ENCODE measurements at regions not wholly inside any gene's neighbourhood (a gene's known extent, or its start where the extent isn't known, plus 50 kb on each side); places are given as distances from the start of the nearest gene placed in this dataset.

- ChIA-PET CTCF (ENCODE audit: low intra/inter-chr PET ratio) (no interaction called here), POLR2A (no interaction called here)
- BruUV-seq (replicated peaks) = no TSS peak
- Histone ChIP-seq H3K79me2 (ENCODE audit: control insufficient read depth, insufficient read depth, low read length) (no peaks in the 10 kb centered on the region), H3K9me1 (ENCODE audit: control insufficient read depth, insufficient read depth, low read length) (no peaks in the 10 kb centered on the region), H3K27me3 (ENCODE audit: control insufficient read depth in 2 of 2, insufficient read depth in 2 of 2, low read length in 2 of 2) (no peaks in the 10 kb centered on the region), H3K36me3 (ENCODE audit: control insufficient read depth, insufficient read depth, low read length) (no peaks in the 10 kb centered on the region), H4K20me1 (replicated peaks; ENCODE audit: control insufficient read depth, insufficient read depth, low read length) (no peaks in the 10 kb centered on the region), H3K9me3 (replicated peaks; ENCODE audit: control insufficient read depth, insufficient read depth, low read depth, low read length) (no peaks in the 10 kb centered on the region; the same call in 1 of the 2 replicates), H3K27ac (ENCODE audit: extremely low read depth, low read depth, low read length) (no peak overlapping the region), H3K4me1 (replicated peaks in 1 of 2; ENCODE audit: control insufficient read depth in 2 of 2, insufficient read depth in 2 of 2, low read length in 2 of 2) (no peaks in the 10 kb centered on the region), H3K4me2 (ENCODE audit: insufficient read depth, low read length) (no peak overlapping the region), H3K4me3 (no peak overlapping the region), H3K9ac (ENCODE audit: insufficient read depth in 1 of 2, low read depth in 2 of 2, low read length in 2 of 2) (no peak overlapping the region), H2AFZ (ENCODE audit: low read depth, low read length) (no peak overlapping the region)
- no peak for DNase-seq (ENCODE audit: extremely low read depth in 1 of 4, low spot score in 3 of 4)
- in situ Hi-C loops (cut with MboI) = no loop called here
- WGBS (ENCODE audit: insufficient coverage, low coverage, missing lambda C conversion rate) = 0% methylated on average over 2 of the region's 2 CpGs
- no peak for FAIRE-seq
- no peak for TF ChIP-seq C11orf30 (IDR thresholded peaks at IDR 0.05; ENCODE audit: low read depth)
- TF ChIP-seq ARNT (IDR thresholded peaks at IDR 0.05) = no peak
- TF ChIP-seq ZBTB12 (CRISPR knock-in tag; IDR thresholded peaks at IDR 0.05) = no peak
- no peak for TF ChIP-seq ESRRB (CRISPR knock-in tag; IDR thresholded peaks at IDR 0.05; ENCODE audit: borderline replicate concordance)
- no peak for TF ChIP-seq KLF6 (CRISPR knock-in tag; IDR thresholded peaks at IDR 0.05; ENCODE audit: borderline replicate concordance)
- intact Hi-C loops (cut with micrococcal nuclease) = no loop called here
- ATAC-seq = no peak
These were observed 441.9 kb upstream of the ADAMTS5 start for GRCh38 chr21:27408826-27409225.

- FAIRE-seq (no peak), ATAC-seq (no peak), DNase-seq (ENCODE audit: extremely low read depth in 1 of 4, low spot score in 3 of 4) (no peak)
- Histone ChIP-seq H3K9ac (ENCODE audit: insufficient read depth in 1 of 2, low read depth in 2 of 2, low read length in 2 of 2) (no peak overlapping the region), H3K4me3 (no peak overlapping the region), H3K27ac (ENCODE audit: extremely low read depth, low read depth, low read length) (no peak overlapping the region), H2AFZ (ENCODE audit: low read depth, low read length) (no peak overlapping the region), H4K20me1 (replicated peaks; ENCODE audit: control insufficient read depth, insufficient read depth, low read length) (no peaks in the 10 kb centered on the region), H3K9me3 (replicated peaks; ENCODE audit: control insufficient read depth, insufficient read depth, low read depth, low read length) (no peaks in the 10 kb centered on the region; the same call in 1 of the 2 replicates), H3K4me1 (replicated peaks in 1 of 2; ENCODE audit: control insufficient read depth in 2 of 2, insufficient read depth in 2 of 2, low read length in 2 of 2) (no peaks in the 10 kb centered on the region), H3K9me1 (ENCODE audit: control insufficient read depth, insufficient read depth, low read length) (no peaks in the 10 kb centered on the region), H3K36me3 (ENCODE audit: control insufficient read depth, insufficient read depth, low read length) (no peaks in the 10 kb centered on the region), H3K27me3 (ENCODE audit: control insufficient read depth in 2 of 2, insufficient read depth in 2 of 2, low read length in 2 of 2) (no peaks in the 10 kb centered on the region), H3K4me2 (ENCODE audit: insufficient read depth, low read length) (no peak overlapping the region), H3K79me2 (ENCODE audit: control insufficient read depth, insufficient read depth, low read length) (no peaks in the 10 kb centered on the region)
- intact Hi-C loops (cut with micrococcal nuclease) (no loop called here), in situ Hi-C loops (cut with MboI) (no loop called here)
- 4% methylated on average over 5 of the region's 5 CpGs for WGBS (ENCODE audit: insufficient coverage, low coverage, missing lambda C conversion rate)
- ChIA-PET POLR2A (no interaction called here), CTCF (ENCODE audit: low intra/inter-chr PET ratio) (no interaction called here)
- BruUV-seq (replicated peaks) = no TSS peak
- TF ChIP-seq STAT5A (IDR thresholded peaks at IDR 0.05; ENCODE audit: borderline replicate concordance, low read length) = no peak
- no peak for TF ChIP-seq HLTF (IDR thresholded peaks at IDR 0.05)
- no peak for TF ChIP-seq GABPB2 (CRISPR knock-in tag; conservative IDR thresholded peaks at IDR 0.05)
- TF ChIP-seq ZNF589 (CRISPR knock-in tag; IDR thresholded peaks at IDR 0.05; ENCODE audit: low read depth) = no peak
- no peak for TF ChIP-seq MTA3 (IDR thresholded peaks at IDR 0.05; ENCODE audit: borderline replicate concordance)
- no peak for TF ChIP-seq FOXM1 (IDR thresholded peaks at IDR 0.05; ENCODE audit: low read depth)
- no peak for TF ChIP-seq FOXM1 (CRISPR knock-in tag; IDR thresholded peaks at IDR 0.05; ENCODE audit: low read depth)
- no peak for TF ChIP-seq SNIP1 (IDR thresholded peaks at IDR 0.05; ENCODE audit: low read depth)
- TF ChIP-seq ESRRA (IDR thresholded peaks at IDR 0.05; ENCODE audit: borderline replicate concordance, low read depth) = no peak
- no peak for TF ChIP-seq POLR2A (conservative IDR thresholded peaks at IDR 0.05)
- no peak for TF ChIP-seq FOXJ3 (CRISPR knock-in tag; IDR thresholded peaks at IDR 0.05)
- no peak for TF ChIP-seq GATAD2A (IDR thresholded peaks at IDR 0.05)
- no peak for TF ChIP-seq U2AF1 (optimal IDR thresholded peaks at IDR 0.05; ENCODE audit: low read depth, low read length)
- no peak for TF ChIP-seq DDX20 (tag; IDR thresholded peaks at IDR 0.05; ENCODE audit: low read depth)
- TF ChIP-seq ZNF785 (CRISPR knock-in tag; IDR thresholded peaks at IDR 0.05) = no peak
- no peak for TF ChIP-seq ZNF445 (CRISPR knock-in tag; IDR thresholded peaks at IDR 0.05; ENCODE audit: low read depth)
These were observed 440.4 kb upstream of the ADAMTS5 start for GRCh38 chr21:27407271-27407670.
